GM21737 (cell line): ENCODE measurements at regions not wholly inside any gene's neighbourhood (a gene's known extent, or its start where the extent isn't known, plus 50 kb on each side); places are given as distances from the start of the nearest gene placed in this dataset.

ENCODE experiments used
- ATAC-seq: cut with Tn5 transposase; IDR thresholded peaks from one replicate; pipeline ENCODE4 v1.9.1; 2021; ENCODE audit warnings: mild to moderate bottlenecking, moderate library complexity; ENCODE audit not compliant: unreplicated experiment

DNA sequence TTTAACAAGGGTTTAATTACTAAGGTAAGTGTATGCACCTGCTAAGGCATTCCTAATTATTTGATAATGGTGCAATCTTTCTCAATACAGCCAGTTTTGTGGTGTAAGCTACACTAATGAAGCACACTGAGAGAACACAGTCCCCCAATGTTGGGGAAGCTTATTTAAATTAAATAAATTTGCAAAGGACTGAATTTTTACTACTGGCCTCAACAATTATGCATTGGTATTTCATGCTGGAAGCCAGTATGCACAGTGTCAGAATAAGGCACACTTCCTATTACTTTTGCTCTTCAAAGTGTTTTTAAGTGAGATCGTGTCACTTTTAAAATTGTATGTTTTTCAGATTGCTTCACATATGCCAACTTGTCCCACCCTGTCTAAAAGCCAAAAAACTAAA lies 103.2 kb upstream of the ZNF521 start:
- ATAC-seq, result no peak

- ATAC-seq, result no peak
Observed at GRCh38 chr18:25454730-25455129, 102.8 kb upstream of the ZNF521 start.

DNA sequence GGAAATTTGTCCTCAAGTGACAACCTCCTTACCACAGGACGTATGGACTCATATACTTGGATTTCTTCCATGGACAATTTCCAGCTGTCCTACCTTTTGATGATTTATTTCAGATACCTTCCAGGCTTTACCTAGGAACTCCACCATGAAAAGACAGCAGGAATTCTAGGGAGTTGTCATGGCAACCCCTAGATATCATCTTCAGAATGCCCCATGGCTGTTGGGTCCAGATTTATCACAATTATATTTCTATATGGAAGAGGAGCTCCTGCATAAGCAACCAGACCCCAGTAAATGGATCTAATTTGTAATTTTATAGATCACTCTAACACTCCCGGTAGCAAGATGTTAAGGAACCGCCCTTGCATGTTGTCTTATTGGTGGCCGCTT lies 102.3 kb upstream of the ZNF521 start:
- no peak for ATAC-seq

DNA sequence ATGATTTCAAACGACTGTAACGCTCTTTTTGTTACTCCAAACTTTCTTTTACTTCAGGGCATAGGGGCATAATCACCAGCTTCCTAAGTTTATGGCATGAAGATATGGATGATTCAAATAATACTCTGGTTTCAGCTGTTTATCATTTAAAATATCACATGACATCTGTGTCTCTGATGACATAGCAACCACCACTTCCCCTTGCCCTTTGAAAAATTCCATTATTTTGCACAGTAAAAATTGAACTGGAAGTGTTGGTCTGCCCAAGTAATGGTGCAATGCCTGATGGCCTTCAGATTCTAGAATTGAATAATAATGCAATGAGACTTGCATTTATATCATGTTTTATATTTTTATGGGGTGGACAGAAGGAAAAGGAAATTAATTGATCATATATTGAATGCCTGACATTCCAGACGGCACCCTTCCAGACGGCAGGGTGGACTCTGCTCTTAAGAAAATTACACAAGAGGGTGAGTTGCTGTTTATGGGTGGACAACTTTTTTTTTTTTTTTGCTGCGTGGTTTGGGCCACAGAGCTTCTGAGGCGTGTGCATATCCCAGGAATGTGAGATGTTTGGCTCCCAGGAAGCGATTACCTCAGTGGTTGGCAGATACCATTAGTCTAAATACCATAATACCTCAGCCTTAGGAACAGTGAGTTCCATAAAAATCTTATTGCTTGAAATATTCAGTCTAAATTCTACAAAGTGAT lies 101.7 kb upstream of the ZNF521 start:
- no peak for ATAC-seq

DNA sequence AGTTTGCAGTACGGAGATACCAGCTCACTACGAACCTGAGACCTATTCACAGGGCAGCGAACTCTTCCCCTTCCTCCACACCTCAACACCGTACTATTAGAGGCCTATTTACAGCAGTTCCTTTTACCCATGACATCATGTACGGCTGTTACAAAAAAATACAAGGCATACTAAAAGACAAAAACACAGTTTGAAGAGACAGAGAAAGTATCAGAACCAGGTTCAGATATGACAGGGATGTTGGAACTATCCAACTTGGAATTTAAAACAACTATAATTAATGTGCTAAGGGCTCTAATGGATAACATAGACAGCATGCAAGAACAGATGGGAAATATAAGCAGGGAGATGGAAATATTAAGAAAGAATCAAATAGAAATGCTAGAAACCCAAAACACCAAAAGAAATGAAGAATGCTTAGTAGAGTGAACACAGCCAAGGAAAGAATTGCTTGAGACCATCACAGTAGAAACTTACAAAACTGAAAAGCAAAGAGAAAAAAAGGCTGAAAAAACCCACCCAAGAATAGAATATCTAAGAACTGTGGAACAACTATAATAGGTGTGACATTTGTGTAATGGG lies 99.2 kb upstream of the ZNF521 start:
- ATAC-seq, result no peak

DNA sequence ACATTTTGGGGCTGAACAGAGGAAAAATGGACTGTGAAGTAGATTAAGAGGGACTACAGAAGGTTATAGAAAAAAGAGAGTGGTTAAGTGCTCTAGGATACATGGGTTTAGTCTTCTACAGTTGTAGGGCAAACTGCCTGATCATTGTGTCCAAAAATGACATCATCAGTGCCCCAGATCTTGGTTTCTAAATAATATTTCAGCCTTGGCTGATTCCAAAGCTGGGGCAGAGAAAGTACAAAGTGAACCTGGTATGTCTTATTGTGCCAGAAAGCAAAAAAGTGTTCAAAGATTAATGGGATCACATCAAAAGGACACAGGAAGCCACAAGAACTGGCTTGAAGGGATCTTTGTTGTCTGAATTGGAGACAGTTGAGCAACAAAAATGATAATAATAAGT lies 97.1 kb upstream of the ZNF521 start:
- no peak for ATAC-seq

DNA sequence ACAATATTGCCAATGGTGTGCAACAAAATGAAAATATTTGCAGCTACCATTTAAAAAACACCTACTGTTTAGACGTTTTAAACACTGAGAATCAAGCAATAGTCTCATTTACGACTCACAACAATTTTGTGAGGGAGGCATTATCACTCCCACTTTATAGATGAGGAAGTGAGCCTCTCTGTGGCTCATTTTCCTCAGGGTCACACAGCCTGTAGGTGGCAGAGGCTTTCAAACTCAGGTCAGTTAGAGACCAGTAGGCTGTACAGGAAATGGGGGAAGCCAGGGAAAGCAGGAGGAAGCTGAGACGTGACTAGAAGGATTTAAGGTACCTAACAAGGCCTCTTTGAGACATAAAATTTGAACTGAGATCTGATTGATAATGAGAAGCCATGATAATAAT lies 95.0 kb upstream of the ZNF521 start:
- ATAC-seq, result no peak

DNA sequence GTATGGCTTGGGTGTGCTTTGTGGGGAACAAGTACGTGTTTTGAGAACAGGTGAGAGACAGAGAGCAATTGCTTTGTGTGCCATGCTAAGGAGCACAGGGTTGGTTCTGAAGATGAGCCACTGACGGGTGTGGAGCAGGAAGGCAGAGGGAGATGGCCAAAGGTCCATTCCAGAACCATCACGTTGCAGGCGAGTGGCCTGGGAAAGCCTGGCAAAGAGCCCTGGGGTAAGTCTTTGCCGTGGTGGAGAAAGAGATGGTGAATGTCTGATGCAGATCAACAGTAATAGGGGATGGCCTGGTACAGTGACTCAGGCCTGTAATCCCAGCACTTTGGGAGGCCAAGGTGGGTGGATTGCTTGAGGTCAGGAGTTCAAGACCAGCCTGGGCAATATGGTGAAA lies 93.5 kb upstream of the ZNF521 start:
- no peak for ATAC-seq

GRCh38 chr18:25443776-25444175 lies 91.8 kb upstream of the ZNF521 start:
- ATAC-seq, result no peak

- ATAC-seq, result no peak
Observed at GRCh38 chr18:25435149-25435782, 83.3 kb upstream of the ZNF521 start.

DNA sequence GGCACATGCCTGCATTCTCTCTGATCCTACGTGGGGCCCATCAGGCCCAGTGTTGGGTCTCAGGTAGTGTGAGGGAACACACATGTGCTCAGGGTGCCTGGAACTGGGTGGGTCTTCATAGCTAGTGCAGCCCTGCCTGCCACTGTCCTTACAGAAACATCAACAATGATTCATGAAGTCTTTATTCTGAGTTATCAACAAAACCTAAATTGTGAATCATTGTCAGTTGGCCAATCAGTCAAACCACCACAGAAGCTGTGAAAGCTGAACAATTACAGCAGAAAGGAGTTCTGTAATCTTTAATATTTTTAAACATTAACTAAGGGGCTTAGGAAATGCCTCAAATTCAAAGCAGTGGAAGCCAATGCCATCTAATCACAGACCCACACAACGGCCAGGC lies 82.8 kb upstream of the ZNF521 start:
- no peak for ATAC-seq

DNA sequence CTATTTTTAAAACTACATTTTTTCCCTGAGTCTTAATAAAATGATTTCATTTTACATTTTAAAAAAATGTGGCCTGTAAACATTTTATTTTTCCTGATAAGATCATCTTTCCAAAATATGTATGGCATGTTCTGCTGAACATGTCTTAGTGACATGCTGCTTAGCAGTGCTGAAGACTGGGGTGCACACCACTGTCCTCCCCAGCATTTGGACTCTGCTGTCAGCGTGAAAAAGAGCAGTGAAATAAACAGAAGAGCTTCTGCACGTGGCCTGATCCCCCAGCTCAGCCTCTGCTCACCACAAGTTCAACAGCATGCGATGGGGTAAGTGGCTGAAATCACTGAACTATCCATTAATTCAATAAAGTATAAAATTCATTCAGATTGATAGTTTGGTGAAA lies 81.6 kb upstream of the ZNF521 start:
- ATAC-seq, result no peak

- ATAC-seq, result no peak
Observed at GRCh38 chr18:25425024-25425423, 73.1 kb upstream of the ZNF521 start.

DNA sequence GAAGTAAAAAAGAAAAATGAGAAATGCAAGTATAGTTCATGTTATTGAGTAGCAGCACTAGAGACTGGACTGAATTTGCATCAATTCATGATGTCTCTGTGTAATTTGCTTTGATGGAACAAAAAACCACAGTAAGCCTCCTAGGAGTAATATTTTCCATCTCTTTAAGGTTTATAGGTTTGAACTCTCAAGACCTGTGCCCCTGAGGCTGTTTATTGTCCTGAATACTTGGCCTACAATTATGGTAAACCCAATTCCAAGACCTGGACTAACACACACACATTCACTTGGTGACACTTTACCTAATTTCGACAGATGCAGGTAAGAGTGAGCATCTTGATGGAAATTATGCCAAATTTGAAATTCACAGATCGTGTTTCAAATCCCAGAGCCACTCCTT lies 71.8 kb upstream of the ZNF521 start:
- no peak for ATAC-seq

- ATAC-seq, result no peak
Observed at GRCh38 chr18:25423267-25423666, 71.3 kb upstream of the ZNF521 start.

DNA sequence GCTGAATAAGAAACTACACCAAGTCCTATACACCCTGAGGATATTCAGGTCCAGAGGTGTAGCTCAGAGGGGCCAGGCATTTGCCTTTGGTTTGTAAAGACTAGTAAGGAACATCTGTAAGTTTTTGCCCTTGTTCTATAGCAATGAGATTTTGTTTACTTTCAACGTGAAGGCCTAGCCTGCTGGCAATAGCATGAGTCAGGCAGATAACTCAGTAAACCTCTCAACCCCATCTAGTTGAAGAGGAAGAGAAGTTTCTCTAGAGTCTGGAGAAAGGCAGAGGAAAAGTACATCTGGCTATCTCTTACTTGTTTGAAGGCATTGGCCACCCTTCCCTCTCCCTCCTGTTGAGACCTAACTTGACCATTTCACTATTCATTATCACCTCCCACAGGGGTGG lies 70.3 kb upstream of the ZNF521 start:
- ATAC-seq, result no peak

DNA sequence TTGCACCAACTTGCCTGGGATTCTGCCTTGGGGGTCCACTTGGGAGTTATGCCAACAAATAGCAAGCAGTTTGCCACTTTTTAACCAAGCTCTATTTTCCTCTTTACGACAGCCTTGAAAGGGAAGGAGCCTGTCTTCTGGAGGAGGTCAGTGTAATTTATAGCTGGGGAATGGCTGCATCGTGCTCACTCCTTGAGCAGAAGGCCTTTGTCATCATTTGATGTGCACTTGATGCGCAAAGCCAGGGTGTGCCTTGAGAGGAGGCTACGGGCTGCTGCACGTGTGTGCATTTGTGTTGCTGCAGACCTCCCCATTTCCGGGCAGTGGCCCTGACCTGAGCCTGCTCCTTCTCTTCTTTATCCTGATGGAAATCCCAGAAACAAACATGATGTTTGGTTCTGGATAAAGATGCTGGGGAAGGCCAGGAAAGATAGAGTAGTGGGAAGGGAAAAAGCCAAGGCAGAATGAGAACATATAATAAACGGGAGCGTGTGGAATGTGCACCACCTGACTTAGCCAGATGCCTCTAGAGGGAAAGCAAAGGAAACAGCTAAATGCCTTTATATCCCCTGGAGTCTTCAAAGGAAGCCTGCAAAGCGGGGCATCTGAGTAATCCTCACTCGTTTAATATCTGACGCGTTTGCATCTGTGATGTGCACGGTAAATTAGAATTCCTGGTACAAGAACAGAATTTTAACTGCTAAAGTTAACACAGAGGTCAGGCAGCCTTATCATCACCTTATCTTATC lies 68.3 kb upstream of the ZNF521 start:
- ATAC-seq, result no peak

DNA sequence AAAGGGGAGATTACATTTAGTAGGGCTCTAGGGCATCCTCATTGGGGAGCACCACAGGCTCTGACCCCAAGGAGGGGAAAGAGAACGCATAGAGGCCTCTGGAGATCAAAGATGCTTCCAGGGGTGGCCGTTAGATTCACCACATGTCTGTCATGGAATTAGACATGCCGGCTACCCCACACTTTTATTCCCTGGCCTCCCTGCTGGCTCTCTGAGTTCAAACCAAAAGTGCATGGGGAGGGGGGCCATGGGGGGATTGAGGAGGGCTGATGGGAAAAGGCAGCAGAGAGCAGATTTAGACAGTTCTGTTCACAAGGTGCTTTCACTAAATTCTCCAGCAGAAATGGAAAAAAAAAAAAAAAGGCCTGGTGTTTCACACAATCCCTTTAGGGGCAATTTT lies 64.4 kb upstream of the ZNF521 start:
- no peak for ATAC-seq

DNA sequence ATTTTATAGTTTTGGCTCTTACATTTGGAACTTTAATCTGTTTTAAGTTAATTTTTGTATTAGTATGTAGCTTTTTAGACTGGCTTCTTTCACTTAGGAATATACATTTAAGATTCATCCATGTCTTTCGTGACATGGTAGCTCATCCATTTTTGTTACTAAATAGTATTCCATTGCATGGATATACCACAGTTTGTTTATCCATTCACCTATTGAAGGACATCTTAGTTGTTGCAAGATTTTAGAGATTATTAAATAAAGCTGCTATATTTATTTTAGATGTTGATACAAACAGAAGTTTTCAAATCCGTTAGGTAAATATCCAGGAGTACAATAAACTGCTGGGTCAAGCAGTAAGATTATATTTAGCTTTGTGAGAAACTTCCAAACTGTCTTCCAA lies 58.0 kb upstream of the ZNF521 start:
- ATAC-seq, result no peak

DNA sequence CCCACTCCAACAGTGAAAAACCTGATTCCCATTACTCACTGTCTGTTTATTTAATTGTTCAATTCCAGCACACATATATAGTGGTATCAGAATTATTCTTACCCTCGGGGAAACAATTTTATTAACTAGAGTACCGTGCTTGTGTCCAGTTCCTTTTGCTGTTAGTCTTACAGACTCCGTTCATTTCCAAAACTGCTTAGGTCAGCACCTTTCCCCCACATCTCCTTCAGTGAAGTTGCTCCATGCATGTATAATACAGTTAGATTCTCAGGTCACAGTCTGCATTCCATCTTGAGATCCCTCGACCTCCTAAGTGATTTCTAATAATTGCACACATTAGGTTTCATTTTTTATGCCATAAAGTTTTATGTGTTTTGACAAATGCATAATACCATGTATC lies 56.3 kb upstream of the ZNF521 start:
- ATAC-seq, result no peak
